ENCODE measurements at regions not wholly inside any gene's neighbourhood (a gene's known extent, or its start where the extent isn't known, plus 50 kb on each side); places are given as distances from the start of the nearest gene placed in this dataset.

DNA sequence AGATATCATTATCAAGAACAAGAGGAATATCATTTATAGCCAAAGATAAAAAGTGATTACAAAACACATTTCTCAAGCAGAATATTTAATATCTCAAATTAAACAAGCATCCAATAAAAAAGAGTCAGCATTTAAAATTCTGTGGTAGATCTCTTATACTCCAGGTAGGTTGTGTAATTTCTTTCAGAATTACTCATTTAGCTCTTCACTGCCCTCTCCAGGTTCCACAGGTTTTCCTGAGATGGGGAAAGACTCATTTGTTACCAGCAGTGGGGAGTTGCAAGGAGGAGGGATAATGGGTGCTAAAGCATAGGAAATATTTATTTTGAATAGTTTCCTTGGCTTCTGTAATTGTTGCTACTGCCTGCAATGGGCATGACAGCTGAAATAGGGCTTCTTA, 83.1 kb upstream of the RASGRP1 start:
- no peak for DNase-seq (ENCODE audit: low spot score)

GRCh38 chr15:38648121-38648843, 83.7 kb upstream of the RASGRP1 start:
- no peak for DNase-seq (ENCODE audit: low spot score)

DNA sequence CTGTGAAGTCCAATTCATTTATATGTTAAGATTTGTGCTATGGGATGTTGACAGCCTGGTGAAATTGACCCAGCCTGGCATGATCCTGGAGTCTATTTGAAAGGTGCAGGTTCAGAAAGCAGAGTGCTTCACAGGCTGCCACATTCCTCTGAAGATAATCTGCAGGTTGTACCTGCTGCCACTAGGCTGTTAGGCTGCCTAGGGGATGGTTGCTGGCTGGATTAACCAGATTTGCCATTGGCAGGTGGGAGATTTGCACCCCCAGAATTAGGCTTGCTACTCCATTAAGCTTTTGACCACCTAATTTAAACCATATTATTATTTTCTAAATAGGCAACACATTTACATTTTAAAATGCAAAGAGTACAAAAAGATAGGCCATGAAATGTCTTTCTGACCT, 85.8 kb upstream of the RASGRP1 start:
- DNase-seq (ENCODE audit: low spot score) = no peak

DNA sequence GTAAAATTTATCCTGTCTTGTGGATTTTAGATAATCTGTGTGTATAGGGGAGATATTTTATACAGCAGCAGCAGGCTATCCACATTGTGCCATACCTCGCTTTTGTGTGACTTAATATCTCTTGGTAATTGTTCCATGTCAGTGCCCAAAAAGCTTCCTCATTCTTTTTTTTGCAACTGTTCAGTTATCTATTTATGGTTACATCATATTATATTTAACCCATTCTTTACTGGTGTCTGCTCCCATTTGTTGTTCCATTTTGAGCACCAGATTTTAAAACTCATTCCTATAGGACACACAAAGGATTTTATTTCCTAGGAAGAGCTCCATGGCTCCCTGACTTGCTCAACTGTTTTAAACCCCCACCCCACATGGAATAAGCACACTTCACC, 86.3 kb upstream of the RASGRP1 start:
- no peak for DNase-seq (ENCODE audit: low spot score)

GRCh38 chr15:38651328-38652038, 86.9 kb upstream of the RASGRP1 start:
- no peak for DNase-seq (ENCODE audit: low spot score)

GRCh38 chr15:38652183-38652794, 87.7 kb upstream of the RASGRP1 start:
- DNase-seq (ENCODE audit: low spot score) = no peak

- no peak for DNase-seq (ENCODE audit: low spot score)
These were observed 88.4 kb upstream of the RASGRP1 start for GRCh38 chr15:38652998-38653397.

- DNase-seq (ENCODE audit: low spot score) = no peak
These were observed 93.8 kb upstream of the RASGRP1 start for GRCh38 chr15:38658431-38658830.

DNA sequence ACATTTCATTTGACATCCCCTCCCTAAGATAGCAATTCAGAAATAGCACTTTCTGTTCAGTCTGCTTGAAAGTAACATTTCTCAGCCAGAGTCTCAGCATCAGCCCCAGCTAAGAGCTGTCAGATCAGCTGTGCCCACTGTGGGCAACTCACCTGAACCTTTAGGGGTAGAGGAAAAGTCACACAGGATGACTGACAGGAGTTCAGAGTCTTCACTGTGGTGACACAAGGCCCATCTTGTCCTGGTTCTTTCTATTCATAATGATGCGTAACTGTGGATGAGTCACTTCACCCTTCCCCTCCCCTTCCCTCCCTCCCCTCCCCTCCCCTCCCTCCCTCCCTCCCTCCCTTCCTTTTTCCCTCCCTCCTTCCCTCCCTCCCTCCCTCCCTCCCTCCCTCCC, 96.1 kb upstream of the RASGRP1 start:
- no peak for DNase-seq (ENCODE audit: low spot score)

GRCh38 chr15:38662033-38662802, 97.6 kb upstream of the RASGRP1 start:
- no peak for DNase-seq (ENCODE audit: low spot score)

DNA sequence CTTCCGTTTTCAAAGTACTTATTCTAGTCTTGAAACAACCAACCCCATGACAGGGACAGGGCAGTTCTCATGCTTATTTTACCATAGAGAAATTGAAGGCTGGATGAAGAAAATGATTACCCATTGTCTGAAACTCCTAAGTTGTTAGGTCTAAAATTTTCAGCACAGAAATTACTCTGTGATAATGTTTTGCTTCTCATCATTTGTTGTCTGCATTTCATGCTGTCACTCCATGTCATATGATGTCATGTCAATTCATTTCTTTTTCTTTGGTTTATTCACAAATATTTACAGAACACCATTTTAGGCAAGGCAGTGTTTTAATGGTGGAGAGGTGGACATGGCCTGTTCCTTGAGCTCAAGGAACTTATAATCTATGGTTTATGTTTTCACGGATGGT, 98.2 kb upstream of the RASGRP1 start:
- no peak for DNase-seq (ENCODE audit: low spot score)

GRCh38 chr15:38665586-38666305, 101.1 kb upstream of the RASGRP1 start:
- DNase-seq (ENCODE audit: low spot score) = no peak

DNA sequence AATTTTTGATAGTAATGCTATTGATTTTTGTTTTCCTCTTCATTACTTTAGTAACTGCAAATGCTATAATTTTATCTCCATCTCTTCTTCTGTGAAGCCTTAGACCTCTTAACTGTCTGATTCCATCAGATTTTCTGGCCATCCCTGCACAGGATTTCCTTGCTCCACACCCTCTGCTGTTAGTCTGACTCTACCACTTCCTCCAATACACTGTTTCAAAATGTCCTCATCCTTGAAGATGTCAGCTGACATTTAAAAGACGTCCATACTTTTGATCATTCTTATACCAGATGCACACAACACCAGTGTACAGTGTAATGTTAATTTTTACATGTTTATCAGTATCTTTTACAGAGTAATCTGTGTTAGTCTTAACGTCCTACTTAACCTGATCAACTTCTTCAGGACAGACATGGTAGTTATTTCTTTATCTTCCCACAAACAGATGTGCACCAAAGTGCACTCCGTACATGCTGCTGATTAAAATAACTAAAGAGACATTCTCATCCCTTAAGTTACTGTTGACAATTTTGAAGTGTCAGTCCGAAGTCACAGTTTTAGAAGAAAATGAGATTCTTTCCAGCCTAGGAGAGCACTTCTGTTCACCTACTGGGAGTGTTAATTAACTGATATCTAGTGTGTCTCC, 102.4 kb upstream of the RASGRP1 start:
- DNase-seq (ENCODE audit: low spot score) = no peak

GRCh38 chr15:38667890-38668850, 103.6 kb upstream of the RASGRP1 start:
- DNase-seq (ENCODE audit: low spot score) = no peak

DNA sequence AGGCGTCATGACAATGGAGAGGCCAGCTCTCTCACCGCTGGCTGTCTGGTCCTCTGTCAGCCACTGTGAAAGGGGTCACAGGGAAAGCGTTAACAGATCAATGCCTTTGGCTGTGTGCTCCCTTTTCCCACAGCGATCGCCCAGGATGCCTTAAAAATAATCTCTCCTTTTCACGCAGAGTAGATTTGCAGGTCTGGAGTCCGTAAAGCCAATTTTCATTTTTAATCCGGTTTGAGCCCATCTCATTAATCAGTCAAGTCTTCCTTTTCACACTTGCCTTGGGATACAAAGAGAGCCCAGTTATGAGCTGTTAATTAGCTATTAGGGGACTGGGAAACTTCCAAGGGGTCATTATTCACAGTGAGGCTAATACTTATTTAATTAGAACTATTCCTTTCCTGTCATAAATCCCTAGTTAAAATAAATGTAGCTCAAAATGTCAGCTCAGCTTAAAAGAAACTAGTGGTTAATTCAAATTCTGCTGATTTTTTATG, 104.3 kb upstream of the RASGRP1 start:
- DNase-seq (ENCODE audit: low spot score) = no peak

DNA sequence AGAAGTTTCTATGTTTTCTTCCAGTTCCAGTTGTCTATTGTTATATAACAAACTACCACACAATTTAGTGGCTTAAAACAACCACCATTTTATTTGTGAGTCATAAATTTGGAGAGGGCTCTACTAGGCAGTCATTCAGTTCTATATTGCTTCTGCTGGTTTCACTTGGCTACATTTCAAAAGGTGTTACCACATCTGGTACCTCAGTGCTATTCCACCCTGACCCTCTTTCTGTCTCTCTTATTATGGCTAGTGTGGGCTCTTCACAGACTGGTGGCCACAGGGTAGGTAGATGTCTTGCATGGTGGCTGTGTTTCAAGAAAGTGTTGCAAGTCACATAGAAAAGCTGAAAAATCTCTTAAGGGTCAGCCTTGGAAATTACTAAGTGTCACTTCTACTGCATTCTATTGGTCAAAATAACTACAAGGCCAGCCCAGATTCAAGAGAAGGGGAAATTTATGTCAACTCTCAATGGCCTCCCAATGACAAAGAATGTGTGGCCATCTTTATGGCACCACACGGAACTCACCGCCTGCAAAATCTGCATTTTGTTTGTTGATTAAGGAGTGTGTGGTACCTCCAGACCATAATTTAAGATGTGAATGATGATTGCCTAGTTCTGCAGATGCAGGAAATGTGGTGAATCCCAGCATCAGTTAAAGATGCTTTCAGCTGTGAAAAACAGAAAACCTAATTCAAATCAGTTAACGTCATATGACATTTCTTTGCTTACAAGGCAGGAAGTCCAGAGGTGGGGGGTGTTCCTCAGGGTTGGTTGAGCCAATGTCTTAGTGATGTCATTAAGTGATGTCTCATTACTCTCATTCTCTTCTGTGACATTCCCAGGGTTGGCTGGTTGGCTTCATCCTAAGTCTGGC, 105.8 kb upstream of the RASGRP1 start:
- no peak for DNase-seq (ENCODE audit: low spot score)

- DNase-seq (ENCODE audit: low spot score) = no peak
These were observed 106.4 kb upstream of the RASGRP1 start for GRCh38 chr15:38671006-38671387.

DNA sequence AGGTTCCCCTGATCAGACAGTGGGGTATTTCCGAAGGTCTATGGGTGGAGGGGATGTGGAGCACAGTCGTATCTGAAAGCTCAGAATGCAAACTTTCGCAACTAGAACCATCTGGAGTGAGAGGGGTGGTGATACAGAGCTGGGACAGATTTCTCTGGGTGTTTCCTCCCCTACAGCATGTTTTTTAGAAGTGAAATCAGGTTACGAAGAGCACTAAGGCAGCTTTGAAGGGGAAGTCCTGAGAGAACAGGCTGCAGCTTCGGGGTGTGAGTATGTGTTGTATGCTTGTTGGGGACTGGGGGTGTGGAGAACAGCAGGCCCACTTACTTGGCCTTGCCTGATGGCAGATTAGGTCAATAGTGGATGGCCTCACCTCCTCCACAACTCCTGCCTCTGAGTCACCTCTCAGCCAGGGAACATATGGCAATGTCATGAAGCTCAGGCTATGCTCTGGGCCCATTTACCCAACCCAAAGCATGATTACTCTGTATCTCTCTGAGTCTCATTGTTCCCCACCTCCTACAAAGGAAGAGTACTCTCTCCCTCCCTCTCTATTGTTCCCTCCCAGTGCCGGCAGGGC, 107.2 kb upstream of the RASGRP1 start:
- no peak for DNase-seq (ENCODE audit: low spot score)

GRCh38 chr15:38672273-38672672, 107.7 kb upstream of the RASGRP1 start:
- DNase-seq (ENCODE audit: low spot score) = no peak
